Right forelimb (tissue), 1 donor: ENCODE measurements at regions not wholly inside any gene's neighbourhood (a gene's known extent, or its start where the extent isn't known, plus 50 kb on each side); places are given as distances from the start of the nearest gene placed in this dataset.

ENCODE experiments used
- DNase-seq: peaks from one replicate; pipeline ENCODE4 v3.0.0-alpha.2; 2018

GRCh38 chr9:117480729-117481128 lies 65.9 kb upstream of the ASTN2 start:
- no peak for DNase-seq

DNA sequence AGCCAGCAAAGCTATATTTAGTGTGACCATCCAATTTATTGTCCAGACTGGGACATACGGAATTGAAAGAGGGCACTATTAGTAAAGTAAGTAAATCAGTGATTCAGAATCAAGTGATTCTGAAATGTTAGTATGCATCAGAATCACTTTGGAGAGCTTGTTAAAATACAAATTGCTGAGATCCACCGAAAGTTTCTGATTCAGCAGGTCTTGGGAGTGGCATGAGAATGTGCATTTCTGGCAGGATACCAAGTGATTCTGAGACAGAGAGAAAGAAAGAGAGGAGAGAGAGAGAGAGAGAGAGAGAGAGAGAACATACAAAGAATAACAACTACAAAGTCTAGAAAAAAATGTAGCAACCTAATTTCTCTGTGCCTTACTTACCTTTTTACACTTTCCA lies 65.4 kb upstream of the ASTN2 start:
- no peak for DNase-seq

DNA sequence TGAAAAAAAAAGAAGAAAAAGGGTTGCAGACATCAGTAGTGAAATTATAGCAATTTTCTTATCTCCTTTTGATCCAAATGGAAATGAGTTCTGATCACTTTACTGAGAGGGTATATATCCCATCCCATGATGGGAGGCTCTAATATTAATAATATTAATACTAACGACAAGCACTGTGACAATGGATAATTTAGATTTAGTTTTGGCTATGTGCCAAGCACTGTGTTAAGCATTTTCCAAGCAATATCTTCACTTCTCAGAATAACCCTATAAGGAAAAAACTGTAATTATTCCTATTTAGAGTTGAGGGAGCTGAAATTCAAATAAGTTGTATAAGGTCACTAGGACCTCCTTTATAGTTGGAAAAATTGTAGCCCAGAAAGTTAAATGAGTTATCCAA lies 58.4 kb upstream of the ASTN2 start:
- no peak for DNase-seq

- DNase-seq = no peak
Measured at GRCh38 chr9:117470902-117471301, 56.0 kb upstream of the ASTN2 start.

- no peak for DNase-seq
Measured at GRCh38 chr9:117470455-117470854, 55.6 kb upstream of the ASTN2 start.

DNA sequence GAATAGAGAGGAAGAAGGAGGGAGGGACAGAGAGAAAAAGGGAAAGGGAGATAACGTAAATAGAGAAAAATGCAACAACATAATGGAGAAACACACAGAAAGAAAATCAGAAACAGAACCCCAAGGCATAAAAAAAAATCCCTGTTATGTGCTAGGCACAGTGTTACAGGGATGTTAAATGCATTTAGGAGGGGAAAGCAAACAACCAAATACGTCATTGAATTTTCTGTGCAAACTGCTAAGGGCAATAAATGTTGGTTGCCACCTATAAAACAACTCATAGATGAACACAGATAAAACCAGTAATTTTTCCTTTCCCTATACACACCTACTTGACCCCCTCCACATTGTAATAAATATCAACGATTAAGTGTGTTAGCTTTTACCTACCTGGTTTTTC lies 51.3 kb upstream of the ASTN2 start:
- no peak for DNase-seq

- DNase-seq = no peak
Measured at GRCh38 chr9:117465706-117466105, 50.8 kb upstream of the ASTN2 start.

- no peak for DNase-seq
Measured at GRCh38 chr9:117464941-117465616, 50.2 kb upstream of the ASTN2 start.
